ENCODE measurements at regions not wholly inside any gene's neighbourhood (a gene's known extent, or its start where the extent isn't known, plus 50 kb on each side); places are given as distances from the start of the nearest gene placed in this dataset.

GRCh38 chr4:111869339-111869738 is 275.9 kb upstream of the FAM241A start:
- DNase-seq (ENCODE audit: low spot score): no peak

DNA sequence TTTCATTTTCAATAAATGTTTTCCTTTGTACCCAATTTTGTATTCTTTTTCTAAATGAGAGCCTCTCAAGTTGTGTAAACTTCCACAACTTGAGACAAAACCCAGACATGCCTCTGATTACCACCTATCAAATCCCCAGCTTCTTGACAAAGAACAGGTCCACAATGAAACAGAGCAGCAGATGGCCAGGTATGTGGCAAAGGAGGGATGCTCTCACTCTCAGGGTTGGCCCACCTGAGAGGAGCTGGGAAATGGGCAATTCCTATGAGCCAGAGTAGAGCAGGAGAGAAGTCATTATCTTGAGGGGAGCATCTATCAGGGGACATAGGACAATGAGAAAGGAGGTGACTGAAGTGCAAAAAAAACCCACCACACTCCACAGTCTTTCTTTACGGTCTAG is 273.5 kb upstream of the FAM241A start:
- DNase-seq (ENCODE audit: low spot score): no peak

GRCh38 chr4:111873801-111874200 is 271.5 kb upstream of the FAM241A start:
- DNase-seq (ENCODE audit: low spot score): no peak

- no peak for DNase-seq (ENCODE audit: low spot score)
Measured at GRCh38 chr4:111879539-111879938, 265.7 kb upstream of the FAM241A start.

DNA sequence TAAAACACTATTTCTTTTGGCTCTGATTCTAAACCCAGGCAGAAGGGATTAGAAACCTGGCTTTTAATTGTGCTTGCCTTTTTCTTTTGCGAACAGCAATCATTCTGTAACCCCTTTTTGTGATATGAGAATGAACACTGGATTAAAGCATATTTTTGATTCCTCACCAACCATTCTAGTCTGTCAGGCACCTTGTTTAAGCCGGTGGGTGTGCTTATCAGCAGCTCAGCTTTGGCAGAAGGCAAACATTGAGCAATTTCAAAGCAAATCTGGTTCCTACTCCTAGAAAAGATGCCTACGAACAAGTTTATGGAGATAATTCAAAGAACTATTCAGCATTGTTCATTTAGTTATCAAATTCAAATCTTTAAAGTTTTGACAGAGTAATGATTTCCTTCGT is 265.1 kb upstream of the FAM241A start:
- no peak for DNase-seq (ENCODE audit: low spot score)

DNA sequence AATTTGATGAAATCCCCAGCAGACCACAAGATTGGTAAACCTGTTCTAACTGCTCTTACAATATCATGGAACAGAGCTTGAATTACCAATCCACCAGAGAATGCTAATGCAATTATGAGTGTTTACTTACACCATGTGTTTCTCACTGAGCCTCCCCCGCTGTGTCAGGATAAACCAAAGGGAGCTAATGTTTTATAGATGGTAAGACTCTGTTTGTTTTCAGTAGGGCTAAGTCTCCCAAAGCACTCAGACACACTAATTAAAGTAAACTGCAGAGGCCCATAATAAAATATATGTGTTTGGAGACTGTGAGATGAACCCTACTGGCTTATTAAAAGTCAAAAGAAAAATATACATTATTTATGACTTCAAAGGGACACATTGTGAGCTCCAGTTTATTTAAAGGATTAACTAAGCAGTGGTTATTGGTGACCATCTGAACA is 261.7 kb upstream of the FAM241A start:
- DNase-seq (ENCODE audit: low spot score): no peak

- no peak for DNase-seq (ENCODE audit: low spot score)
Measured at GRCh38 chr4:111890412-111890811, 254.8 kb upstream of the FAM241A start.

DNA sequence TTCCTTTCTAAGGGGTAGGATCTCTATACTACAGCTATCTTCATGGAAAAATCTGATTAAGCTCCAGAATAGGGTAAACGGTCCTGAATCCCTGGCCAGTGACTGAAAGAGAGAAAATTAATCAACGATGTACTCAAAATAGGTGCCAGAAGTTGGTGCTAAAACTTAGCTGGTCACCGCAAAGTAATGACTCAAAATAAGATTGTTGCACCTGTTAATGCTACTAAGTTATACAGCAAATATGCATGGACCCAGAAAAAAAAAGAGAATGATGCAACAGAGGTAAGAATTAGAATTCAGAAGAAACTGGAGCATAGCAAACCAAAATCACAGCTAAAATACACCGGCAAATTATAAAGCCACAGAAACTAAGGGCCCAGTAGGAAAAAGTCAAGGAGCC is 239.7 kb upstream of the FAM241A start:
- DNase-seq (ENCODE audit: low spot score): no peak

GRCh38 chr4:111919639-111920038 is 225.6 kb upstream of the FAM241A start:
- no peak for DNase-seq (ENCODE audit: low spot score)

- DNase-seq (ENCODE audit: low spot score): no peak
Measured at GRCh38 chr4:111921714-111922113, 223.5 kb upstream of the FAM241A start.

GRCh38 chr4:111923786-111924185 is 221.5 kb upstream of the FAM241A start:
- peak; percentile 25 for DNase-seq (ENCODE audit: low spot score)

GRCh38 chr4:111924696-111925095 is 220.6 kb upstream of the FAM241A start:
- no peak for DNase-seq (ENCODE audit: low spot score)

DNA sequence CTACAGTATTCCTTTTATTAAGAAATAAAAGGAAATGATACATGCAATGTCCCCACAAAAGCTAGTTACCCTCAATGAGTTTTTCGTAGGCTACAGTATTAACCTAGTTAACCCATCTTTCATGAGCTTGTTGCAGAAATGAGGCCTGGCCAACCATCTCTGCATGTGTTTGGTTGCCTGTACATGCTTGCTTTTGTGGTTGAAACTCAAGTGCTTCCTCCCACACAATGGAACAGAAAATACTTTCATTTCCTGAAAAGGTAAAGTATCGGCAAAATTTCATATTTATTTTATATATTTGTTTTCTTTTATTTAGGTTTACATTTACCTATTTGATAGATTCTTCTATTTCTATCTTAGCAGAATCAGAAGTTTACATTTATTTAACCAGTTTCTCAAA is 214.6 kb upstream of the FAM241A start:
- no peak for DNase-seq (ENCODE audit: low spot score)

- DNase-seq (ENCODE audit: low spot score): no peak
Measured at GRCh38 chr4:111933703-111934102, 211.6 kb upstream of the FAM241A start.

DNA sequence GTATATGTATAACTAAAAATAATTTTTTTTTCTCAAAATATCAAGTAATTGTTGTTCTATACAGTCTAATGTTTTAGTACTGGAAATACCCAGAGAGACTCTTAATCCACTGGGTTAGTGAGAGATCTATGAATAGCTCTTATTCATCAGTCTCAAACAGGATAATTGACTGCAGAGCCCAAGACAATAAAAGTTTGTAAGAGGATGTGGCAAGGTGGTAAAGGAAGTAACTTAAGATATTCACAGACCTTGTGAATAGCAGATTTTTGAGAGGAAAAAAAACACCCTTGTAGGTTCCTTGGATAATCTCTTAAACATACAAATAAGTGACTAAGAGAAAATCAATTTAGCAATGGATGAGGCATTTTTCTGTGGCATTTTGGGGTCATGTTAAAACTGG is 210.9 kb upstream of the FAM241A start:
- no peak for DNase-seq (ENCODE audit: low spot score)

GRCh38 chr4:111937368-111937767 is 207.9 kb upstream of the FAM241A start:
- DNase-seq (ENCODE audit: low spot score): peak; percentile 63

DNA sequence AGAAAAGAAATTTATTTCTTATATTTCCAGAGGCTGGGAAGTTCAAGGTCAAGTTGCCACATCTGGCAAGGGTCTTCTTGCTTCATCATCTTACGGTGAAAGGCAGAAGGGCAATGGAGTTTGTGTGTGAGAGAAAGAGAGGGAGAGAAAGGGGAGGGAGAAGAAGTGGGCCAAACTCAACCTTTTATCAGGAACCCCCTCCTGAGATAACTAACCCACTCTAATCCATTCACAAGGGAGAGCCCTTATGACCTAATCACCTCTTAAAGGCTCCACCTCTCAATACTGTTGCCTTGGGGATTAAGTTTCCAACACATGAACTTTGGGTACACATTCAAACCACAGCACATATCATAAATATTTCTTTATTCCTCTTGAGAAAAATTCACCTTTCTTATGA is 203.3 kb upstream of the FAM241A start:
- no peak for DNase-seq (ENCODE audit: low spot score)

- DNase-seq (ENCODE audit: low spot score): peak; percentile 54
Measured at GRCh38 chr4:111943796-111944203, 201.5 kb upstream of the FAM241A start.

DNA sequence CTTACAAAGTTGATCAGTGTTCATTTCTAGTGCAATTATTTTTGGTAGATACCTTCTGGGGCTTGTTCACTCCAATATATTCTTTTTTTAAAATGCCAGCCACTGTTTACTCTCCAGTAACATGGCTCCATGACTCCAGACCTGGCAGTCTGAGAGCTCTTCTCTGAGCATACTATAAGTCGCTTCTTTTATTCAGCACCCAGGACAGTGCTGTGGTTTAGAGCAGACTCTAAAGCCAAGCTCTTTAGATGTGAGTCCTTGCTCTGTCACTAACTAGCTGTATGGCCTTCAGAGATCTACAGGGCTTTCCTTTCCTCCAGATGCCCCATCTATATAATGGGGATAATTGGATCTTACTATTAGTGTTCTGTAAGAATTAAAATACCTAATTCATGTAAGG is 200.2 kb upstream of the FAM241A start:
- no peak for DNase-seq (ENCODE audit: low spot score)

DNA sequence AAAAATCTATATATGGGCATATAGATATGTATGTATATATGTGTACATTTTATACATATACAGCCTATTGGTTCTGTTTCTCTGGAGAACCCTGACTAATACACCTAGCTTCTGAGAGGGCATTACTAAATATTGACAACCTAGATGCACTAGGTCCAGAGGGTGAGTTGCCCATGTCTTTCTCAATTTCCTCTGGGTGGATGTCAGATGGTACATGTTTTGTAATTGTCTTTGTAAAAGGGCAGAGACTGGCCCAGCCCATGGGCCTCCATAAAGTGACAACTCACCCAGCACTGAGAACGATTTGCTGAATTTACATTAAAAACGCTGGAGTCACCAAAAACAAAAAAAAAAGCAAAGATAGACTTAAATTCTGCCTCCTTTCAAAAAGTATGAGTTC is 198.5 kb upstream of the FAM241A start:
- no peak for DNase-seq (ENCODE audit: low spot score)

- peak; percentile 29 for DNase-seq (ENCODE audit: low spot score)
Measured at GRCh38 chr4:111952688-111953087, 192.6 kb upstream of the FAM241A start.

DNA sequence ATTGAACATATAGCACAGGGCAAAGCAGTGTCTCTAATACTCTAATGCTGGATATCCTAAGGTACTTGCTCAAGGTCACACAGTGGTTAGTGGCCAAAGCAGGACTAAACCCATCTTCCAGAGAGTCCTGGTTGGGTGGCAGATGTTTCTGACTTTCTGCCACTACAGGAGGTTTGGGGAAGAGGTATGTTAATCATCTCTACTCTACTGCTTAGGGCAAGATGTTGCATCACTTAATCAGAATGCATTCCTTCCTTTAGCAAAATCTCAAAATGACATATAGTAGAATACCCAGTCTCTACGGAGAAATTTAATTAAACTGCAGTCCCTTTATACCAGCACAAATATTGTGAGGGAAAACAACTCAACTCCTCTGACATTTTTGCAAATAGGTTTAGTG is 190.7 kb upstream of the FAM241A start:
- DNase-seq (ENCODE audit: low spot score): peak; percentile 15

DNA sequence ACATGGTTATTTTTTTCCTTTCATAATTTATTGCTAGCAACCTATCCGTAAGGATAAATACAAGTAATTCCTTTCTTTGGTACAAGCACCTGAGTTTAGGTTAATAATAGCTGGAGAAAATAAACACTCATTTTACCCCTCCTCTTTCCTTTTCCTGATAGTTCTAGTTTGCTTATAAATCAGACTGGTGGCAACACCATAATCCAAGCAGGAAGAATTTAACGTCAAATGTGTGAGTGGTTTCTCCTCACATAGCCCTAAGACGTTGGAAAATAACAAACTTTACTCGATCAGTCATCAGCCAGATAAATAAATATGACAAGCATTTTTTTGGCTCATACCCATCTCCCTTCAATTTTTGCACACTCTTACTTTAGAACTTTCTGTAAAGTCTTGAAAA is 190.3 kb upstream of the FAM241A start:
- DNase-seq (ENCODE audit: low spot score): no peak

GRCh38 chr4:111957116-111957515 is 188.1 kb upstream of the FAM241A start:
- no peak for DNase-seq (ENCODE audit: low spot score)

DNA sequence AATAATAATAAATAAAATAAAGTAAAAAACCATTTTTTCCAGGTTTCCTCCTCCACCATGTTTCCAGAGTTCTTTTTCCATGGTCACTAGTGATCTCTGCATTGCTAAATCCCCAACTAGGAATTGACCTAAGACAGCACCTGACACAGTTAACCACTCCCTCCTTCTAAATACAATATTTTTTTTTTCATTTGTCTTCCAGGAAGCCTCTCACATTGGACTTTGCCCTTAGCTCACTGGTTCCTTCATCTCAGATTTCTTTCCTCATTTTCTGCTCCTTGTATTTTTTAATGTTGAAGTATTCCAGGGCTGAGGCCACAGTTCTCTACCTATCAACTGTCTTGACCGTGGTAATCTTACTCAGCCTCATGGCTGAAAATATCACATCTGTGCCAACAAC is 187.3 kb upstream of the FAM241A start:
- DNase-seq (ENCODE audit: low spot score): no peak

All from GM03348 (cell line).